ENCODE measurements at regions not wholly inside any gene's neighbourhood (a gene's known extent, or its start where the extent isn't known, plus 50 kb on each side); places are given as distances from the start of the nearest gene placed in this dataset.

GRCh38 chr14:58783792-58784511 lies 146.2 kb downstream of the DACT1 start:
- no peak for DNase-seq (ENCODE audit: low spot score)

GRCh38 chr14:58784931-58785330 lies 147.2 kb downstream of the DACT1 start:
- DNase-seq (ENCODE audit: low spot score), result no peak

- no peak for DNase-seq (ENCODE audit: low spot score)
Observed at GRCh38 chr14:58785701-58786100, 147.9 kb downstream of the DACT1 start.

- no peak for DNase-seq (ENCODE audit: low spot score)
Observed at GRCh38 chr14:58787592-58787991, 149.8 kb downstream of the DACT1 start.

DNA sequence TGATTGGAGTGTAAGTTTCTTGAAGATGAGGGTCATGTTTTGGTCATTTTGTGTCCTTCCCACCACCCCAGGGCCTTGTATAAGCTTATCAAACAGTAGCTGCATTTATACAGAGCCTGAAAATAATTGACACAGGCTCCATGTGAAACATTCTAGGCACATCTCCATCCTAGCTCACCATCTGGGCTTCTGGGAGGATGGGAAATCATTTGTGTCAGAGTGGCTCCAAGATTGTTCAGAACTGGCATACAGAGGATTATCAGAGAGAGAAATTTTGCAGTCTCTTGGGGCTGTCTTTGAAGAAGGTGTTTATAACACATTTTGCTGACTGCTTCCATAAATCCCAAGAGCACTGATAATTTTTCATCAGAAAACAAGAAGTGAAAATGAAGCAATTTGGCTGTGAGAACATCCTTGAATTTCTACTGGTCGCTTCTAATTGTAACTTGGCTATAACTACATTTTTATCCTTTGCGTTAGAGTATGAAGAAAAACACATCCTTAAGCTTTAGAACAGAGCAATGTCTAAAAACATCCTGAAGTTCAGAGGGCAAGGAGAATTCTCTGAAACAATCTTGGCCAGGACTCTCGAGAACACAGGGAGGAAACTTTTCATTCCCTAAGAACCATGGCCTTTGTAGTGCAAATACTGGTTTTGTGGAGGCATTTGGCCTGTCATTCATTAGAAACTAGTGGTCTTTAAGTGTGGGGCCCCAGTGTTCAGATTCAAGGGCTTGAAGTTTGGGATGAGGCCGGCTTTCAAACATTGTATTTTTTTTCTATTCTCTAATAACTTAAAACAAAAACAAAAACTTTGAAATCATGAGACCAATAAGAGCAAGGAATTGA lies 151.1 kb downstream of the DACT1 start:
- DNase-seq (ENCODE audit: low spot score), result no peak

GRCh38 chr14:58789736-58790135 lies 152.0 kb downstream of the DACT1 start:
- no peak for DNase-seq (ENCODE audit: low spot score)

DNA sequence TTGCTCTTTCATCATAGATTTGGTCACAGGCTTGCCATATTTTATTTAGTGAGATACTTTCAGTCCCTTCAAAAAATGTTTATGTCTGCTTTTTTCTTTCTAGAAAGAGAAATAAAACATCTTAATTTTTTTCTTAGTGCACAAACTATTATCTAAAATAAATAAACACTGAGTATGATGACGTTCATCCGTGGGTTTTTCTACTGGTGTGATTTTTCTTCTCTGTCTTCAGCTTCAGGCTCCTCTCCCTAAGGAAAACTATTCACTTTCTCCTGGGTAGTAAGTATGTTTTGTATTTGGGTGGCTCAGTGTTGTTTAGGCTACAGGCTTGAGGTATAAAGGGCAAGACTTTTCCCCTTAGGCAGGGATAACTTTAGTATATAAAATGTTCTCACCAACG lies 154.7 kb downstream of the DACT1 start:
- DNase-seq (ENCODE audit: low spot score), result no peak

DNA sequence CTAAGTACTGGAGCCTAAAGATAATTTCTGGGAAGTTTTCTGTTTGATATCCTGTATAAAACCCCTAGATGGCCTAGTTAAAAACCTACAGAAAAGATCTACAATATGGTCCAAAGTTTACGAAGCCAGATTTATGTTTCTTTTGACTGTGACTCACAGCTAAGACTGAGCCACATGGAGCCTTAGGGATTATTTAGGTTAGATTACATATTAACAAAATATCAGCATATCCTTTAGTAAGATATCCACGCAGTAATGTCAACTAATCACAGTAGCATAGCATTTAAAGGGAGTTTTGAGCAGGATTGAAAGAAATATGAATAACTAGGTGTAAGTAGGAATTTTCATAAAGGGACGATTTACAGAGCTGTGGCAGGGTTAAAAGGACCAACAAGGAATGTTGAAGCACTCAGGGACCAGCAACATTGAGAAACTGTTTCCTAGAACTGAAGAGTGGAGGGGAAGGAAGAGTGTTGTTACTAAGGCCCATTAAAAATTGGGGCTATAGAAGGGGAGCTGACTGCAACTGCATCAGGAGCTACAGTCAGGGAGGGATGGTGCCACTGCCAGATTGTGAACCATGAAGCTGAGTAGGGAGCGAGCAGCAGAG lies 155.5 kb downstream of the DACT1 start:
- DNase-seq (ENCODE audit: low spot score), result no peak

- no peak for DNase-seq (ENCODE audit: low spot score)
Observed at GRCh38 chr14:58794993-58795762, 157.4 kb downstream of the DACT1 start.

GRCh38 chr14:58796242-58797009 lies 158.7 kb downstream of the DACT1 start:
- no peak for DNase-seq (ENCODE audit: low spot score)

DNA sequence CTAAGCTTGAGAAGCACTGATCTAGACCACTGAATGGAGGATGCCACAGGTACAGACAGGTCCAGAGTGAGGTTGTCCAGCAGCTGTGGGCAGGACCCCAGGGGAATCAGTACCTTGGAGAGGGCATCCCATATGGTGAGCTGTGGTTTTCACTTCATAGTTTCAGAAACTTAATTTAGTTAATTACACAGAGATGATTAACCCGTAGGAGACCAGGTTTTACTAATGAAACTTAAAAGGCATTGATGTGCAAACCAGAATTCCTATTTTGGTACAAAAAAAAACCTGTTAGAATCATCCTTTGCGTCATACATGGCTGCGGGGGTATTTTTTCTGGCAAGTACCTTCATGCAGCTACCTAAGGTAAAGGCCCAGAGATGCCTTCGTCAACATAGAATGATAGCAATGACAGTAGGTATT lies 159.3 kb downstream of the DACT1 start:
- DNase-seq (ENCODE audit: low spot score), result no peak

- DNase-seq (ENCODE audit: low spot score), result no peak
Observed at GRCh38 chr14:58798173-58798572, 160.4 kb downstream of the DACT1 start.

DNA sequence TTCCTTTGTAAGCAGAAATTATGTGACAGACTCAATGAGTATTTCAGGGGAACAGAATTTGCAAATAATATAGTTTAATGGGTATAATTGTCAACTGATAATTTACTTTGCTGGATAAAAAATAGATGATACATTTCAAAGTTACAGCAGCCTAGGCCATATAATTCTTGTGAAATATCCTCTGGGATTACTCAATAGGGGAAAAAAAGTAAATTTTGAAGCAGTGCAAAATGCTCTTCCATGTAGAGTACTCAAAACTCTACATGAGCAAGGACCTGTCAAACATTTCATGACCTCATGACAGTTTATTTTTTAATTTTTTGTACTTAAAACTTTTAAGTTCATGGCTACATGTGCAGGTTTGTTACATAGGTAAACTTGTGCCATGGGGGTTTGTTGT lies 163.3 kb downstream of the DACT1 start:
- no peak for DNase-seq (ENCODE audit: low spot score)

- DNase-seq (ENCODE audit: low spot score), result no peak
Observed at GRCh38 chr14:58805057-58805456, 167.3 kb downstream of the DACT1 start.

DNA sequence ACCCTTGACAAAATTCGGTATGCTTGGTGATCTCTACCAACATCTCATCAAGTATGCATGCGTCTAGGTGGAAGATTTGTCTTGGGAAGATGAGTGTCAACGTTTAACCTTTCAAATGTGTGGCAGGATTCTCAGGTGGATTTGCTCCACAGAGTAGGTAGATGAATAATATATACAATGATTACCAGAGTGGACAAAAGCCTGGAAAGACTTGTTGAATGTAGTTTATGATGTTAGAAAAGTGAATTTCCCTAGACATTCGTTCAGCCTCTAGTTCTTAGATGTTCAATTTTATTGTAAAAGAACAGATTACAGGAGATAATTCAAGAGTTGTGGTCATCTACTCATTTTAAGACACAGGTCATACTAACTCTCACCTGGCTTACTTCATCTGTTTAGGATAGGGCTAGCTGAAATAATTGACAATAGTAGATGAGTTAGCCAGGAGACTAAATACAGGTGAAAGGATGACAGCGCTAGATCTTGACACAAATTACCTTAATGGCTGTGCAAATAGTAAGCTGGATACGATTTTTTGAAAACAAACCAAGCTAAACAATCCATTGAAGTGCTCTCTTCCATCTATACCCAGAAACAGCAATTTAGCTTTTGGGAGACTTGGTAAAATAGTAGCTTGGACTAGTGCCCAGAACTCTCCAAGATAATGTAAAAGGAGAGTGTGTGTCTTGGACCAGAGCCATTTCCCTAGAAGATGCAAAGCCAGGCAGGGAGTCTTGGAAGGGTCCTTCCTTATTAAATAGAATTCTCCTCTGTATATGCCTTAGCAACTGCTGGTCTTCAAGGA lies 168.0 kb downstream of the DACT1 start:
- no peak for DNase-seq (ENCODE audit: low spot score)

DNA sequence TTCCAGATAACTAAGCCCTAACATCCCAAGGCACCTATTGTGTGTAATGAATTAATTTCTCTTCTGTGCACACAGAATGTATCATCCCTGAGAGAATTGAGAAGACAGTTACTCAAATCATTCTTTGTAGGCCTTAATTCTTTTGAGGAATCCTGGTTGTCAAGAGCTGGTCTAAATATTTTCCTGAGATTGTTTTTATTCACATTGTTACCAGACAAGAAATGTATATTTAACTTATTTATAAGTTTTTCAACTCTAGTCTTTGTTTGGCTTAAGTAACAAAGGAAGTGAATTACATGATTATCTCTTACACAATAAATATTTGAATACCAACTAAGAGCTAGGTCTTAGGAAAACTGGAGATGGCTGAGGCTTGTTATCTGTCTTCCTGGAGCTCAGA lies 169.4 kb downstream of the DACT1 start:
- no peak for DNase-seq (ENCODE audit: low spot score)

DNA sequence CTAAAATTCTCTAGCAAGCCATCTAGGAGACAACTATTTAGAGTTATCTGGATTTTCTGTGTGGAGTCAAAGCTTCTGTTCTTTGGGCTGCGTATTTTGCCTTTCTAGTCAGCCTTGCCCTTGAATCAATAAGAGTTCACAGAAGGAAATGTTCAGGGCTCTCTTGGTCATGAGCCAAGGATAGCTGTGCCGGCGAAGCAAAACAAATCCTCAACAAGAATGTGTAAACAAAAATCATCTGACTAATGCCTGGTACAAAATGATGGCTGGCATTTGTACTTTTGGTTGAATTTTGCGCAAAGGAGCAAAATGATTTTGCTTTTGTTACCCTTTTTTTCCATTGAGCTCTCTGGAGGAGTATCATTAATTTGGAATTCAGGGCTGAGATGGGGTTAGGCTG lies 171.1 kb downstream of the DACT1 start:
- no peak for DNase-seq (ENCODE audit: low spot score)

DNA sequence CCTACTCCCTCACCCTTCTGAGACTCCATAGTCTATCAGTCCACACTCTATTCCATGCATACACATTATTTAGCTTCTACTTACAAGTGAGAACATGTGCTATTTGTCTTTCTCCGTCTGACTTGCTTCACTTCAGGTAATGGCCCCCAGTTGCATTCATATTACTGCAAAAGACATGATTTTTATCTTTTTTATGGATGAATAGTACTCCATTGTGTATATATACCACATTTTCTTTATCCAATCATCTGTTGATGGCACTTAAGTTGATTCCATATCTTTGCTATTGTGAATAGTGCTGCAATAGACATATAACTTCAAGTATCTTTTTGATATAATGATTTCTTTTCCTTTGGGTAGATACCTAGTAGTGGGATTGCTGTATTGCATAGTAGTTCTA lies 171.8 kb downstream of the DACT1 start:
- no peak for DNase-seq (ENCODE audit: low spot score)

- DNase-seq (ENCODE audit: low spot score), result no peak
Observed at GRCh38 chr14:58812050-58812910, 174.5 kb downstream of the DACT1 start.

DNA sequence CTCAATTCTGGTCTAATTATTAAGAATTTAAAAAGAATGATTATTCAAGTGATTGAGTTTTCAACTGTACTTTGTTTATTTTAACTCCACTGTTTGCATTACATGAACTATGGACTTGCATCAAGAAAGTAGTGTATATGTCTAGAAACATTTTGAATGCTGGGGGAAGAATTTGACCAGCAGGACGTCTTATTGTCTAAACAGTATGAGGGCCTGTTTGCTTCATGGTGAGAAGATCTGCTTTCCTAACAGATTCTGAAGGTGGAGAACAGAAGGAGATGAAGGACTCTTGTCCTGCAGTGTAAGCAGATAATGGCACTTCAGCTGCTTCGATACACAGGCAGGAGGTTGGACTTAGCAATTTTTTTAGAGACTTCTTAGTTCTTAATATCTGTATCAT lies 176.0 kb downstream of the DACT1 start:
- no peak for DNase-seq (ENCODE audit: low spot score)

Measured in CD4-positive, alpha-beta T cell treated with Interleukin-2 at 100 ng/mL for 4 hours (primary cell).